Hepatocyte (in vitro differentiated cells): ENCODE measurements at regions not wholly inside any gene's neighbourhood (a gene's known extent, or its start where the extent isn't known, plus 50 kb on each side); places are given as distances from the start of the nearest gene placed in this dataset.

Experiments used
- DNase-seq: peaks from one replicate; pipeline ENCODE4 v3.0.0-alpha.2; 2016; ENCODE audit warnings: low spot score
- H2AFZ ChIP-seq: fragments of 200-600 bp; sonication (generic); 2 replicates; pipeline ENCODE4 v1.6.0; 2016; ENCODE audit warnings: antibody characterized with exemption, mild to moderate bottlenecking
- H3K27ac ChIP-seq: fragments of 200-600 bp; sonication (generic); 2 replicates; pipeline ENCODE4 v1.5.1; 2016; ENCODE audit warnings: mild to moderate bottlenecking
- H3K27me3 ChIP-seq: fragments of 200-600 bp; sonication (generic); 2 replicates; pipeline ENCODE4 v1.6.1; 2016
- H3K36me3 ChIP-seq: fragments of 200-600 bp; sonication (generic); replicated peaks from 2 replicates; pipeline ENCODE4 v1.5.1; 2016; ENCODE audit warnings: low read depth; ENCODE audit not compliant: insufficient read depth
- H3K4me1 ChIP-seq: fragments of 200-600 bp; sonication (generic); 2 replicates; pipeline ENCODE4 v1.5.1; 2016; ENCODE audit warnings: mild to moderate bottlenecking, moderate library complexity; ENCODE audit not compliant: insufficient read depth
- H3K4me2 ChIP-seq: fragments of 200-600 bp; sonication (generic); 2 replicates; pipeline ENCODE4 v1.6.0; 2016
- H3K4me3 ChIP-seq: fragments of 200-600 bp; sonication (generic); 2 replicates; pipeline ENCODE4 v1.5.1; 2016; ENCODE audit warnings: mild to moderate bottlenecking
- H3K79me2 ChIP-seq: fragments of 200-600 bp; sonication (generic); 2 replicates; pipeline ENCODE4 v1.6.0; 2017; ENCODE audit warnings: mild to moderate bottlenecking
- H3K9me2 ChIP-seq: fragments of 200-600 bp; sonication (generic); replicated peaks from 2 replicates; pipeline ENCODE4 v1.6.0; 2017; ENCODE audit warnings: mild to moderate bottlenecking; ENCODE audit not compliant: insufficient read depth
- H3K9me3 ChIP-seq: fragments of 200-600 bp; sonication (generic); 2 replicates; pipeline ENCODE4 v1.5.1; 2016; ENCODE audit warnings: low read depth, mild to moderate bottlenecking
- H4K20me1 ChIP-seq: fragments of 200-600 bp; sonication (generic); 2 replicates; pipeline ENCODE4 v1.6.0; 2016; ENCODE audit warnings: mild to moderate bottlenecking; ENCODE audit not compliant: insufficient read depth, poor library complexity, severe bottlenecking
- CTCF ChIP-seq: fragments of 200-600 bp; sonication (generic); IDR thresholded peaks from 2 replicates; pipeline ENCODE4 v1.5.1; 2016; ENCODE audit warnings: antibody characterized with exemption, mild to moderate bottlenecking; ENCODE audit not compliant: poor library complexity
- EZH2 ChIP-seq: fragments of 200-600 bp; sonication (generic); IDR thresholded peaks from 2 replicates; pipeline ENCODE4 v1.6.1; 2016; ENCODE audit warnings: antibody characterized with exemption, mild to moderate bottlenecking, borderline replicate concordance
- EZH2phosphoT487 ChIP-seq: fragments of 200-600 bp; sonication (generic); IDR thresholded peaks from one replicate; pipeline ENCODE4 v1.6.1; 2018; ENCODE audit warnings: antibody characterized with exemption, mild to moderate bottlenecking, low read depth, moderate library complexity; ENCODE audit not compliant: unreplicated experiment, severe bottlenecking
- WGBS: methylation state at CpG from one replicate; pipeline ENCODE4 v1.1.6; 2016; ENCODE audit warnings: low lambda C conversion rate; ENCODE audit errors: missing lambda C conversion rate; 5-methylcytosine and 5-hydroxymethylcytosine counted together

- Histone ChIP-seq H3K27me3 (peaks cover 10% of the 10 kb centered on the region), H4K20me1 (no peaks in the 10 kb centered on the region), H3K27ac (no peak overlapping the region), H3K36me3 (no peaks in the 10 kb centered on the region), H3K4me1 (no peaks in the 10 kb centered on the region), H3K9me2 (no peaks in the 10 kb centered on the region), H3K79me2 (no peaks in the 10 kb centered on the region), H3K9me3 (no peaks in the 10 kb centered on the region), H2AFZ (no peak overlapping the region), H3K4me3 (no peak overlapping the region), H3K4me2 (no peak overlapping the region)
- no peak for TF ChIP-seq EZH2
- TF ChIP-seq CTCF: no peak
- TF ChIP-seq EZH2phosphoT487: no peak
- 92% methylated on average over 15 of the region's 15 CpGs for WGBS
- no peak for DNase-seq
Observed at GRCh38 chr1:29825274-29825940, 589.1 kb downstream of the PTPRU start.

- no peaks in the 10 kb centered on the region for H3K9me2 ChIP-seq
- no peaks in the 10 kb centered on the region for H3K36me3 ChIP-seq
- H3K9me3 ChIP-seq: no peaks in the 10 kb centered on the region
- DNase-seq: no peak
- no peaks in the 10 kb centered on the region for H3K4me1 ChIP-seq
- TF ChIP-seq CTCF (no peak), EZH2 (no peak), EZH2phosphoT487 (no peak)
- peaks cover 17% of the 10 kb centered on the region for H3K27me3 ChIP-seq
- H3K4me2 ChIP-seq: no peak overlapping the region
- H3K27ac ChIP-seq: no peak overlapping the region
- H3K4me3 ChIP-seq: no peak overlapping the region
- no peak overlapping the region for H2AFZ ChIP-seq
- 78% methylated on average over 15 of the region's 15 CpGs for WGBS
- H4K20me1 ChIP-seq: no peaks in the 10 kb centered on the region
- H3K79me2 ChIP-seq: no peaks in the 10 kb centered on the region
Observed at GRCh38 chr1:29824511-29825273, 588.4 kb downstream of the PTPRU start.

GRCh38 chr1:29824025-29824424 is 587.7 kb downstream of the PTPRU start:
- DNase-seq: no peak
- no peak overlapping the region for H3K27ac ChIP-seq
- H3K4me2 ChIP-seq: no peak overlapping the region
- H3K4me3 ChIP-seq: no peak overlapping the region
- TF ChIP-seq EZH2: no peak
- no peak for TF ChIP-seq CTCF
- TF ChIP-seq EZH2phosphoT487: no peak
- no peaks in the 10 kb centered on the region for H3K36me3 ChIP-seq
- WGBS: 72% methylated on average over 6 of the region's 6 CpGs
- H4K20me1 ChIP-seq: no peaks in the 10 kb centered on the region
- H3K9me3 ChIP-seq: no peaks in the 10 kb centered on the region
- no peaks in the 10 kb centered on the region for H3K9me2 ChIP-seq
- H2AFZ ChIP-seq: no peak overlapping the region
- H3K79me2 ChIP-seq: no peaks in the 10 kb centered on the region
- H3K27me3 ChIP-seq: peaks cover 21% of the 10 kb centered on the region
- H3K4me1 ChIP-seq: no peaks in the 10 kb centered on the region
